Type B pancreatic cell (in vitro differentiated cells): ENCODE measurements at regions not wholly inside any gene's neighbourhood (a gene's known extent, or its start where the extent isn't known, plus 50 kb on each side); places are given as distances from the start of the nearest gene placed in this dataset.

Source experiments
- DNase-seq: peaks from one replicate; pipeline ENCODE4 v3.0.0; 2021; ENCODE audit warnings: mixed read lengths; ENCODE audit not compliant: unreplicated experiment; ENCODE audit errors: extremely low spot score
- H3K27ac Mint-ChIP-seq: 2 replicates; pipeline ENCODE4 v1.8.0; 2021; ENCODE audit warnings: mild to moderate bottlenecking, mixed read lengths
- H3K27me3 Mint-ChIP-seq: 2 replicates; pipeline ENCODE4 v1.8.0; 2021; ENCODE audit warnings: mixed read lengths
- H3K36me3 Mint-ChIP-seq: 2 replicates; pipeline ENCODE4 v1.8.0; 2021; ENCODE audit warnings: mixed read lengths
- H3K4me1 Mint-ChIP-seq: one replicate; pipeline ENCODE4 v1.8.0; 2021; ENCODE audit warnings: mixed read lengths; ENCODE audit not compliant: unreplicated experiment
- H3K4me3 Mint-ChIP-seq: 2 replicates; pipeline ENCODE4 v1.8.0; 2021; ENCODE audit warnings: mild to moderate bottlenecking, mixed read lengths
- H3K9me3 Mint-ChIP-seq: 2 replicates; pipeline ENCODE4 v1.8.0; 2021; ENCODE audit warnings: mixed read lengths
- CTCF ChIP-seq: fragments of 200-600 bp; sonication (generic); conservative IDR thresholded peaks from 2 replicates; pipeline ENCODE4 v1.5.0; 2021; ENCODE audit warnings: antibody characterized with exemption, mild to moderate bottlenecking

GRCh38 chr18:41657189-41657588 is 297.8 kb upstream of the PIK3C3 start:
- TF ChIP-seq CTCF = no peak
- Mint-ChIP-seq H3K27me3 (peaks cover 14% of the 10 kb centered on the region), H3K27ac (no peak overlapping the region), H3K9me3 (peaks cover 5% of the 10 kb centered on the region), H3K4me3 (no peak overlapping the region), H3K36me3 (no peaks in the 10 kb centered on the region), H3K4me1 (peaks cover 6% of the 10 kb centered on the region)
- DNase-seq = no peak

- peaks cover 10% of the 10 kb centered on the region for H3K27me3 Mint-ChIP-seq
- H3K9me3 Mint-ChIP-seq = no peaks in the 10 kb centered on the region
- TF ChIP-seq CTCF = no peak
- H3K27ac Mint-ChIP-seq = no peak overlapping the region
- no peak for DNase-seq
- H3K4me1 Mint-ChIP-seq = peaks cover under 1% of the 10 kb centered on the region
- no peak overlapping the region for H3K4me3 Mint-ChIP-seq
- H3K36me3 Mint-ChIP-seq = no peaks in the 10 kb centered on the region
These were observed 300.0 kb upstream of the PIK3C3 start for GRCh38 chr18:41655074-41655473.

- no peak overlapping the region for H3K4me3 Mint-ChIP-seq
- no peaks in the 10 kb centered on the region for H3K9me3 Mint-ChIP-seq
- no peaks in the 10 kb centered on the region for H3K27me3 Mint-ChIP-seq
- TF ChIP-seq CTCF = no peak
- peaks cover 6% of the 10 kb centered on the region for H3K4me1 Mint-ChIP-seq
- H3K36me3 Mint-ChIP-seq = no peaks in the 10 kb centered on the region
- no peak overlapping the region for H3K27ac Mint-ChIP-seq
- DNase-seq = no peak
These were observed 307.1 kb upstream of the PIK3C3 start for GRCh38 chr18:41647914-41648313.

GRCh38 chr18:41646915-41647620 is 308.0 kb upstream of the PIK3C3 start:
- TF ChIP-seq CTCF = no peak
- Mint-ChIP-seq H3K9me3 (no peaks in the 10 kb centered on the region), H3K27ac (no peak overlapping the region), H3K36me3 (no peaks in the 10 kb centered on the region), H3K4me1 (peaks cover 6% of the 10 kb centered on the region), H3K27me3 (no peaks in the 10 kb centered on the region), H3K4me3 (peak overlapping the region; percentile 13)
- no peak for DNase-seq

- Mint-ChIP-seq H3K9me3 (no peaks in the 10 kb centered on the region), H3K4me3 (no peak overlapping the region), H3K27ac (no peak overlapping the region), H3K4me1 (peaks cover 6% of the 10 kb centered on the region), H3K27me3 (no peaks in the 10 kb centered on the region), H3K36me3 (no peaks in the 10 kb centered on the region)
- TF ChIP-seq CTCF = no peak
- DNase-seq = no peak
These were observed 309.3 kb upstream of the PIK3C3 start for GRCh38 chr18:41645589-41646360.
